K562 (cell line): ENCODE measurements at regions not wholly inside any gene's neighbourhood (a gene's known extent, or its start where the extent isn't known, plus 50 kb on each side); places are given as distances from the start of the nearest gene placed in this dataset.

Experiments used
- CBX2 ChIP-seq: fragments of 200-600 bp; sonication (generic); IDR thresholded peaks from one replicate; pipeline ENCODE4 v1.6.1; 2012; ENCODE audit warnings: mild to moderate bottlenecking, low read length, inconsistent platforms; ENCODE audit not compliant: insufficient read depth, poor library complexity, severe bottlenecking
- ELF1 ChIP-seq: fragments of 200-800 bp; sonication (Bioruptor generic); IDR thresholded peaks from 2 replicates; pipeline ENCODE4 v1.6.1; 2016; ENCODE audit warnings: missing genetic modification characterization, missing compliant biosample characterization
- HDAC8 ChIP-seq: fragments of 450-650 bp; IDR thresholded peaks from 2 replicates; pipeline ENCODE4 v1.6.1; 2016; ENCODE audit warnings: mild to moderate bottlenecking, missing genetic modification characterization, moderate library complexity, missing compliant biosample characterization
- NR1H2 ChIP-seq: sonication (generic); formaldehyde crosslinking; IDR thresholded peaks from 2 replicates; pipeline ENCODE4 v1.4.0; 2020; ENCODE audit warnings: mild to moderate bottlenecking, missing genetic modification reagents
- PYGO2 ChIP-seq: fragments of 450-650 bp; IDR thresholded peaks from 2 replicates; pipeline ENCODE4 v1.6.1; 2016; ENCODE audit warnings: mild to moderate bottlenecking, missing genetic modification characterization, moderate library complexity, missing compliant biosample characterization
- RBM39 ChIP-seq: fragments of 200-400 bp; formaldehyde crosslinking; optimal IDR thresholded peaks from 2 replicates; pipeline ENCODE3; 2018; ENCODE audit warnings: low read depth, low read length
- ZNF146 ChIP-seq: IDR thresholded peaks from one replicate; pipeline ENCODE4 v1.6.1; 2018; ENCODE audit warnings: missing compliant biosample characterization; ENCODE audit not compliant: unreplicated experiment
- ZNF699 ChIP-seq: fragments of 250-450 bp; sonication (Bioruptor Pico); IDR thresholded peaks from 2 replicates; pipeline ENCODE4 v1.8.0; 2021; ENCODE audit warnings: mild to moderate bottlenecking, moderate library complexity; ENCODE audit not compliant: insufficient replicate concordance
- TF ChIP-seq, protein P1 (sequence below): fragments of 200-600 bp; sonication (generic); IDR thresholded peaks from one replicate; pipeline ENCODE4 v1.6.1; 2012; ENCODE audit warnings: mild to moderate bottlenecking, low read depth, low read length, inconsistent platforms
- TF ChIP-seq, protein P2 (sequence below): fragments of 200-800 bp; sonication (Bioruptor generic); IDR thresholded peaks from 2 replicates; pipeline ENCODE4 v1.6.1; 2016; ENCODE audit warnings: missing genetic modification characterization, missing compliant biosample characterization

DNA sequence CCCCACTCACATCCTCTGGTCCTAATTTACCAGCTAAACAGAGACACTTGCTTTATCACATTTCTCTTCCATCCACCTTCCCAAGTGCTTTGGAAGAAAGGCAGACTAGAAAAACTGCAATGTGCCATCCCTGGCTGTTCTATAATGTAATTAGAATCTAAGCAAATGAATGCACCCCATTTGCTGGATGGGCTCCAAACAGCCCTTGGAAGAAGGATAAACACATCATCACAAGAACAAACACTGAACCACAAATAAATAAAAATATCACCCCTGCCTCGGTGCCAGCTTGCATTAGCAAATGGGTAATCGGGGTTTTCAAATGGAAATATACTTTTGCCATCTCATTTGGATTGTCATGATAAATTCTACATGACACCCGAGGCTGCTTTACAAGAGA, 296.6 kb upstream of the ISX start (continued):
- TF ChIP-seq, protein P1, sequence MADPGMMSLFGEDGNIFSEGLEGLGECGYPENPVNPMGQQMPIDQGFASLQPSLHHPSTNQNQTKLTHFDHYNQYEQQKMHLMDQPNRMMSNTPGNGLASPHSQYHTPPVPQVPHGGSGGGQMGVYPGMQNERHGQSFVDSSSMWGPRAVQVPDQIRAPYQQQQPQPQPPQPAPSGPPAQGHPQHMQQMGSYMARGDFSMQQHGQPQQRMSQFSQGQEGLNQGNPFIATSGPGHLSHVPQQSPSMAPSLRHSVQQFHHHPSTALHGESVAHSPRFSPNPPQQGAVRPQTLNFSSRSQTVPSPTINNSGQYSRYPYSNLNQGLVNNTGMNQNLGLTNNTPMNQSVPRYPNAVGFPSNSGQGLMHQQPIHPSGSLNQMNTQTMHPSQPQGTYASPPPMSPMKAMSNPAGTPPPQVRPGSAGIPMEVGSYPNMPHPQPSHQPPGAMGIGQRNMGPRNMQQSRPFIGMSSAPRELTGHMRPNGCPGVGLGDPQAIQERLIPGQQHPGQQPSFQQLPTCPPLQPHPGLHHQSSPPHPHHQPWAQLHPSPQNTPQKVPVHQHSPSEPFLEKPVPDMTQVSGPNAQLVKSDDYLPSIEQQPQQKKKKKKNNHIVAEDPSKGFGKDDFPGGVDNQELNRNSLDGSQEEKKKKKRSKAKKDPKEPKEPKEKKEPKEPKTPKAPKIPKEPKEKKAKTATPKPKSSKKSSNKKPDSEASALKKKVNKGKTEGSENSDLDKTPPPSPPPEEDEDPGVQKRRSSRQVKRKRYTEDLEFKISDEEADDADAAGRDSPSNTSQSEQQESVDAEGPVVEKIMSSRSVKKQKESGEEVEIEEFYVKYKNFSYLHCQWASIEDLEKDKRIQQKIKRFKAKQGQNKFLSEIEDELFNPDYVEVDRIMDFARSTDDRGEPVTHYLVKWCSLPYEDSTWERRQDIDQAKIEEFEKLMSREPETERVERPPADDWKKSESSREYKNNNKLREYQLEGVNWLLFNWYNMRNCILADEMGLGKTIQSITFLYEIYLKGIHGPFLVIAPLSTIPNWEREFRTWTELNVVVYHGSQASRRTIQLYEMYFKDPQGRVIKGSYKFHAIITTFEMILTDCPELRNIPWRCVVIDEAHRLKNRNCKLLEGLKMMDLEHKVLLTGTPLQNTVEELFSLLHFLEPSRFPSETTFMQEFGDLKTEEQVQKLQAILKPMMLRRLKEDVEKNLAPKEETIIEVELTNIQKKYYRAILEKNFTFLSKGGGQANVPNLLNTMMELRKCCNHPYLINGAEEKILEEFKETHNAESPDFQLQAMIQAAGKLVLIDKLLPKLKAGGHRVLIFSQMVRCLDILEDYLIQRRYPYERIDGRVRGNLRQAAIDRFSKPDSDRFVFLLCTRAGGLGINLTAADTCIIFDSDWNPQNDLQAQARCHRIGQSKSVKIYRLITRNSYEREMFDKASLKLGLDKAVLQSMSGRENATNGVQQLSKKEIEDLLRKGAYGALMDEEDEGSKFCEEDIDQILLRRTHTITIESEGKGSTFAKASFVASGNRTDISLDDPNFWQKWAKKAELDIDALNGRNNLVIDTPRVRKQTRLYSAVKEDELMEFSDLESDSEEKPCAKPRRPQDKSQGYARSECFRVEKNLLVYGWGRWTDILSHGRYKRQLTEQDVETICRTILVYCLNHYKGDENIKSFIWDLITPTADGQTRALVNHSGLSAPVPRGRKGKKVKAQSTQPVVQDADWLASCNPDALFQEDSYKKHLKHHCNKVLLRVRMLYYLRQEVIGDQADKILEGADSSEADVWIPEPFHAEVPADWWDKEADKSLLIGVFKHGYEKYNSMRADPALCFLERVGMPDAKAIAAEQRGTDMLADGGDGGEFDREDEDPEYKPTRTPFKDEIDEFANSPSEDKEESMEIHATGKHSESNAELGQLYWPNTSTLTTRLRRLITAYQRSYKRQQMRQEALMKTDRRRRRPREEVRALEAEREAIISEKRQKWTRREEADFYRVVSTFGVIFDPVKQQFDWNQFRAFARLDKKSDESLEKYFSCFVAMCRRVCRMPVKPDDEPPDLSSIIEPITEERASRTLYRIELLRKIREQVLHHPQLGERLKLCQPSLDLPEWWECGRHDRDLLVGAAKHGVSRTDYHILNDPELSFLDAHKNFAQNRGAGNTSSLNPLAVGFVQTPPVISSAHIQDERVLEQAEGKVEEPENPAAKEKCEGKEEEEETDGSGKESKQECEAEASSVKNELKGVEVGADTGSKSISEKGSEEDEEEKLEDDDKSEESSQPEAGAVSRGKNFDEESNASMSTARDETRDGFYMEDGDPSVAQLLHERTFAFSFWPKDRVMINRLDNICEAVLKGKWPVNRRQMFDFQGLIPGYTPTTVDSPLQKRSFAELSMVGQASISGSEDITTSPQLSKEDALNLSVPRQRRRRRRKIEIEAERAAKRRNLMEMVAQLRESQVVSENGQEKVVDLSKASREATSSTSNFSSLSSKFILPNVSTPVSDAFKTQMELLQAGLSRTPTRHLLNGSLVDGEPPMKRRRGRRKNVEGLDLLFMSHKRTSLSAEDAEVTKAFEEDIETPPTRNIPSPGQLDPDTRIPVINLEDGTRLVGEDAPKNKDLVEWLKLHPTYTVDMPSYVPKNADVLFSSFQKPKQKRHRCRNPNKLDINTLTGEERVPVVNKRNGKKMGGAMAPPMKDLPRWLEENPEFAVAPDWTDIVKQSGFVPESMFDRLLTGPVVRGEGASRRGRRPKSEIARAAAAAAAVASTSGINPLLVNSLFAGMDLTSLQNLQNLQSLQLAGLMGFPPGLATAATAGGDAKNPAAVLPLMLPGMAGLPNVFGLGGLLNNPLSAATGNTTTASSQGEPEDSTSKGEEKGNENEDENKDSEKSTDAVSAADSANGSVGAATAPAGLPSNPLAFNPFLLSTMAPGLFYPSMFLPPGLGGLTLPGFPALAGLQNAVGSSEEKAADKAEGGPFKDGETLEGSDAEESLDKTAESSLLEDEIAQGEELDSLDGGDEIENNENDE, result no peak
- no peak for TF ChIP-seq PYGO2 (tag)
- TF ChIP-seq, protein P2, sequence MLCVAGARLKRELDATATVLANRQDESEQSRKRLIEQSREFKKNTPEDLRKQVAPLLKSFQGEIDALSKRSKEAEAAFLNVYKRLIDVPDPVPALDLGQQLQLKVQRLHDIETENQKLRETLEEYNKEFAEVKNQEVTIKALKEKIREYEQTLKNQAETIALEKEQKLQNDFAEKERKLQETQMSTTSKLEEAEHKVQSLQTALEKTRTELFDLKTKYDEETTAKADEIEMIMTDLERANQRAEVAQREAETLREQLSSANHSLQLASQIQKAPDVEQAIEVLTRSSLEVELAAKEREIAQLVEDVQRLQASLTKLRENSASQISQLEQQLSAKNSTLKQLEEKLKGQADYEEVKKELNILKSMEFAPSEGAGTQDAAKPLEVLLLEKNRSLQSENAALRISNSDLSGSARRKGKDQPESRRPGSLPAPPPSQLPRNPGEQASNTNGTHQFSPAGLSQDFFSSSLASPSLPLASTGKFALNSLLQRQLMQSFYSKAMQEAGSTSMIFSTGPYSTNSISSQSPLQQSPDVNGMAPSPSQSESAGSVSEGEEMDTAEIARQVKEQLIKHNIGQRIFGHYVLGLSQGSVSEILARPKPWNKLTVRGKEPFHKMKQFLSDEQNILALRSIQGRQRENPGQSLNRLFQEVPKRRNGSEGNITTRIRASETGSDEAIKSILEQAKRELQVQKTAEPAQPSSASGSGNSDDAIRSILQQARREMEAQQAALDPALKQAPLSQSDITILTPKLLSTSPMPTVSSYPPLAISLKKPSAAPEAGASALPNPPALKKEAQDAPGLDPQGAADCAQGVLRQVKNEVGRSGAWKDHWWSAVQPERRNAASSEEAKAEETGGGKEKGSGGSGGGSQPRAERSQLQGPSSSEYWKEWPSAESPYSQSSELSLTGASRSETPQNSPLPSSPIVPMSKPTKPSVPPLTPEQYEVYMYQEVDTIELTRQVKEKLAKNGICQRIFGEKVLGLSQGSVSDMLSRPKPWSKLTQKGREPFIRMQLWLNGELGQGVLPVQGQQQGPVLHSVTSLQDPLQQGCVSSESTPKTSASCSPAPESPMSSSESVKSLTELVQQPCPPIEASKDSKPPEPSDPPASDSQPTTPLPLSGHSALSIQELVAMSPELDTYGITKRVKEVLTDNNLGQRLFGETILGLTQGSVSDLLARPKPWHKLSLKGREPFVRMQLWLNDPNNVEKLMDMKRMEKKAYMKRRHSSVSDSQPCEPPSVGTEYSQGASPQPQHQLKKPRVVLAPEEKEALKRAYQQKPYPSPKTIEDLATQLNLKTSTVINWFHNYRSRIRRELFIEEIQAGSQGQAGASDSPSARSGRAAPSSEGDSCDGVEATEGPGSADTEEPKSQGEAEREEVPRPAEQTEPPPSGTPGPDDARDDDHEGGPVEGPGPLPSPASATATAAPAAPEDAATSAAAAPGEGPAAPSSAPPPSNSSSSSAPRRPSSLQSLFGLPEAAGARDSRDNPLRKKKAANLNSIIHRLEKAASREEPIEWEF, result no peak
- TF ChIP-seq NR1H2 (CRISPR knock-in tag), result no peak
- no peak for TF ChIP-seq RBM39
- TF ChIP-seq ELF1 (tag), result no peak
- no peak for TF ChIP-seq ZNF699 (CRISPR knock-in tag)
- TF ChIP-seq ZNF146, result no peak
- TF ChIP-seq CBX2, result no peak
- TF ChIP-seq HDAC8 (tag), result no peak
